HepG2 (cell line): ENCODE measurements at regions not wholly inside any gene's neighbourhood (a gene's known extent, or its start where the extent isn't known, plus 50 kb on each side); places are given as distances from the start of the nearest gene placed in this dataset.

Source experiments
- ATAC-seq: fragments of 200-7000 bp; cut with Tn5 transposase; 3 replicates; pipeline ENCODE4 v1.9.1; 2020; ENCODE audit warnings: mild to moderate bottlenecking, moderate library complexity
- BruUV-seq: library from RNA; stranded (reverse); fragments of 400-500 nt; replicated peaks from 2 replicates; lab custom pipeline; 2021; lab: Mats Ljungman, UMichigan
- CTCF ChIA-PET: fragments of 300-600 bp; formaldehyde crosslinking; extraction: SDS; loops from one replicate; lab custom pipeline; 2021; ENCODE audit warnings: low total read pairs, inconsistent platforms, low intra/inter-chr PET ratio; lab: Yijun Ruan, JAX
- POLR2A ChIA-PET: fragments of 350-600 bp; sonication (Branson Sonifier 250); formaldehyde crosslinking; loops from one replicate; lab custom pipeline; 2020; ENCODE audit warnings: antibody characterized with exemption, inconsistent platforms; lab: Yijun Ruan, JAX
- DNase-seq: peaks from one replicate; pipeline ENCODE4 v3.0.0-alpha.2; 2015; ENCODE audit warnings: low spot score
- FAIRE-seq: peaks from 3 replicates; lab custom pipeline; 2011; peaks lifted over from hg19 to GRCh38; lab: Jason Lieb, UNC
- H2AFZ ChIP-seq: one replicate; pipeline ENCODE4 v1.6.1; 2011; ENCODE audit warnings: low read length, inconsistent platforms
- H3K27ac ChIP-seq: fragments of 300-600 bp; 3 replicates; pipeline ENCODE4 v1.8.0; 2011; ENCODE audit warnings: mixed run types, mild to moderate bottlenecking, mixed read lengths, low read length, inconsistent platforms; ENCODE audit not compliant: insufficient read depth; ENCODE audit errors: extremely low read length
- H3K27me3 ChIP-seq, 2 experiments: fragments of 200-600 bp in 1 of 2; 2 replicates in 1 of 2; 3 replicates in 1 of 2; pipeline versions ENCODE4 v1.6.0 to v1.8.0; 2011; ENCODE audit warnings: low read length in 2 of 2, mild to moderate bottlenecking in 2 of 2, moderate library complexity in 2 of 2, inconsistent platforms in 1 of 2; ENCODE audit not compliant: insufficient read depth in 2 of 2, control insufficient read depth in 1 of 2
- H3K36me3 ChIP-seq, 2 experiments: fragments of 200-600 bp in 1 of 2; replicated peaks in 1 of 2; 2 replicates in 1 of 2; 3 replicates in 1 of 2; pipeline versions ENCODE4 v1.5.1 to v1.8.0; 2011; ENCODE audit warnings: low read length in 2 of 2, inconsistent platforms in 1 of 2; ENCODE audit not compliant: insufficient read depth in 2 of 2, control insufficient read depth in 1 of 2
- H3K4me1 ChIP-seq: 2 replicates; pipeline ENCODE4 v1.5.1; 2012; ENCODE audit warnings: low read length, inconsistent platforms; ENCODE audit not compliant: insufficient read depth
- H3K4me2 ChIP-seq: 2 replicates; pipeline ENCODE4 v1.6.0; 2011; ENCODE audit warnings: low read depth, low read length, inconsistent platforms
- H3K4me3 ChIP-seq, 3 experiments: fragments of 200-600 bp in 1 of 3; sonication (generic), shearing (Covaris generic) in 1 of 3; replicated peaks in 1 of 3; 2 replicates each; pipeline ENCODE4 v1.5.1; 2011 to 2016; ENCODE audit warnings: low read length in 3 of 3, inconsistent platforms in 2 of 3, low read depth in 2 of 3, mild to moderate bottlenecking in 2 of 3, control low read depth in 1 of 3, mixed read lengths in 1 of 3; ENCODE audit not compliant: insufficient read depth in 1 of 3
- H3K79me2 ChIP-seq: one replicate; pipeline ENCODE4 v1.6.1; 2011; ENCODE audit warnings: low read length, inconsistent platforms; ENCODE audit not compliant: insufficient read depth
- H3K9ac ChIP-seq: 2 replicates; pipeline ENCODE4 v1.6.0; 2011; ENCODE audit warnings: mild to moderate bottlenecking, low read depth, low read length, inconsistent platforms; ENCODE audit not compliant: insufficient read depth
- H3K9me3 ChIP-seq: 2 replicates; pipeline ENCODE4 v1.5.1; 2012; ENCODE audit warnings: mild to moderate bottlenecking, low read length
- H4K20me1 ChIP-seq: 2 replicates; pipeline ENCODE4 v1.6.0; 2011; ENCODE audit warnings: inconsistent platforms, mild to moderate bottlenecking, low read length, moderate library complexity; ENCODE audit not compliant: insufficient read depth
- HNF1B ChIP-seq: sonication (generic); formaldehyde crosslinking; IDR thresholded peaks from 2 replicates; pipeline ENCODE4 v1.5.1; 2020; ENCODE audit warnings: mild to moderate bottlenecking, moderate library complexity, missing genetic modification reagents
- IRX3 ChIP-seq: sonication (generic); formaldehyde crosslinking; IDR thresholded peaks from 2 replicates; pipeline ENCODE4 v1.8.1; 2023; ENCODE audit warnings: mild to moderate bottlenecking, low read depth, missing genetic modification reagents, borderline replicate concordance
- MED8 ChIP-seq: sonication (generic); formaldehyde crosslinking; IDR thresholded peaks from 2 replicates; pipeline ENCODE4 v1.8.1; 2023; ENCODE audit warnings: mild to moderate bottlenecking, missing genetic modification reagents; ENCODE audit not compliant: insufficient replicate concordance
- MTA3 ChIP-seq: sonication (generic); formaldehyde crosslinking; IDR thresholded peaks from 2 replicates; pipeline ENCODE4 v1.4.0; 2020; ENCODE audit warnings: missing genetic modification reagents
- SKI ChIP-seq: fragments of 450-650 bp; IDR thresholded peaks from one replicate; pipeline ENCODE4 v1.6.1; 2018; ENCODE audit warnings: mild to moderate bottlenecking; ENCODE audit not compliant: partially characterized antibody
- ZNF446 ChIP-seq: sonication (generic); formaldehyde crosslinking; IDR thresholded peaks from 2 replicates; pipeline ENCODE4 v1.5.0; 2020; ENCODE audit warnings: mild to moderate bottlenecking, missing genetic modification reagents
- in situ Hi-C: cut with HindIII; loops from 2 replicates; pipeline ENCODE4 v1.10.0; 2017; ENCODE audit warnings: low pct_unique_long_range_greater_than_20kb; ENCODE audit not compliant: extremely low pct_ligation_motif_present
- intact Hi-C: fragments of 100-400 bp; cut with micrococcal nuclease; formaldehyde crosslinking; loops from one replicate; pipeline ENCODE4 v1.10.0; 2022; ENCODE audit not compliant: unreplicated experiment
- TF ChIP-seq, protein P1 (sequence below): sonication (generic); formaldehyde crosslinking; IDR thresholded peaks from 2 replicates; pipeline ENCODE4 v1.4.0; 2020; ENCODE audit warnings: missing genetic modification reagents

GRCh38 chr15:61640756-61641155 is 411.7 kb upstream of the RORA start:
- H3K4me3 ChIP-seq, result no peak overlapping the region
- BruUV-seq, result no TSS peak
- H3K36me3 ChIP-seq, result no peaks in the 10 kb centered on the region
- H3K27me3 ChIP-seq, result peaks cover 1 to 10% of the 10 kb centered on the region in 2 experiments; a peak in 2 of 5 replicates
- H3K79me2 ChIP-seq, result no peaks in the 10 kb centered on the region
- ChIA-PET CTCF (no interaction called here), POLR2A (no interaction called here)
- H3K9ac ChIP-seq, result no peak overlapping the region
- in situ Hi-C loops, result no loop called here
- TF ChIP-seq MED8 (CRISPR knock-in tag) (no peak), HNF1B (CRISPR knock-in tag) (no peak), MTA3 (no peak), ZNF446 (CRISPR knock-in tag) (no peak), IRX3 (CRISPR knock-in tag) (no peak), SKI (no peak)
- TF ChIP-seq, protein P1, sequence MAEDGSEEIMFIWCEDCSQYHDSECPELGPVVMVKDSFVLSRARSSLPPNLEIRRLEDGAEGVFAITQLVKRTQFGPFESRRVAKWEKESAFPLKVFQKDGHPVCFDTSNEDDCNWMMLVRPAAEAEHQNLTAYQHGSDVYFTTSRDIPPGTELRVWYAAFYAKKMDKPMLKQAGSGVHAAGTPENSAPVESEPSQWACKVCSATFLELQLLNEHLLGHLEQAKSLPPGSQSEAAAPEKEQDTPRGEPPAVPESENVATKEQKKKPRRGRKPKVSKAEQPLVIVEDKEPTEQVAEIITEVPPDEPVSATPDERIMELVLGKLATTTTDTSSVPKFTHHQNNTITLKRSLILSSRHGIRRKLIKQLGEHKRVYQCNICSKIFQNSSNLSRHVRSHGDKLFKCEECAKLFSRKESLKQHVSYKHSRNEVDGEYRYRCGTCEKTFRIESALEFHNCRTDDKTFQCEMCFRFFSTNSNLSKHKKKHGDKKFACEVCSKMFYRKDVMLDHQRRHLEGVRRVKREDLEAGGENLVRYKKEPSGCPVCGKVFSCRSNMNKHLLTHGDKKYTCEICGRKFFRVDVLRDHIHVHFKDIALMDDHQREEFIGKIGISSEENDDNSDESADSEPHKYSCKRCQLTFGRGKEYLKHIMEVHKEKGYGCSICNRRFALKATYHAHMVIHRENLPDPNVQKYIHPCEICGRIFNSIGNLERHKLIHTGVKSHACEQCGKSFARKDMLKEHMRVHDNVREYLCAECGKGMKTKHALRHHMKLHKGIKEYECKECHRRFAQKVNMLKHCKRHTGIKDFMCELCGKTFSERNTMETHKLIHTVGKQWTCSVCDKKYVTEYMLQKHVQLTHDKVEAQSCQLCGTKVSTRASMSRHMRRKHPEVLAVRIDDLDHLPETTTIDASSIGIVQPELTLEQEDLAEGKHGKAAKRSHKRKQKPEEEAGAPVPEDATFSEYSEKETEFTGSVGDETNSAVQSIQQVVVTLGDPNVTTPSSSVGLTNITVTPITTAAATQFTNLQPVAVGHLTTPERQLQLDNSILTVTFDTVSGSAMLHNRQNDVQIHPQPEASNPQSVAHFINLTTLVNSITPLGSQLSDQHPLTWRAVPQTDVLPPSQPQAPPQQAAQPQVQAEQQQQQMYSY (CRISPR knock-in tag), result no peak
- no peak overlapping the region for H2AFZ ChIP-seq
- no peaks in the 10 kb centered on the region for H4K20me1 ChIP-seq
- H3K4me2 ChIP-seq, result no peak overlapping the region
- H3K4me1 ChIP-seq, result no peaks in the 10 kb centered on the region
- ATAC-seq (no peak), FAIRE-seq (no peak), DNase-seq (no peak)
- H3K9me3 ChIP-seq, result no peaks in the 10 kb centered on the region
- no peak overlapping the region for H3K27ac ChIP-seq
- intact Hi-C loops, result no loop called here
